HG03159 (cell line): ENCODE measurements at regions not wholly inside any gene's neighbourhood (a gene's known extent, or its start where the extent isn't known, plus 50 kb on each side); places are given as distances from the start of the nearest gene placed in this dataset.
A peak's percentile ranks its signal among the peaks of the same experiment; 100 is the strongest.

ENCODE experiments used
- ATAC-seq: cut with Tn5 transposase; IDR thresholded peaks from one replicate; pipeline ENCODE4 v1.9.1; 2021; ENCODE audit warnings: mild to moderate bottlenecking, moderate library complexity; ENCODE audit not compliant: unreplicated experiment

GRCh38 chr12:4857472-4858291, 52.0 kb upstream of the KCNA1 start:
- ATAC-seq, result peak; percentile 69

- no peak for ATAC-seq
Measured at GRCh38 chr12:4858386-4858785, 51.3 kb upstream of the KCNA1 start.

GRCh38 chr12:4859478-4860210, 50.1 kb upstream of the KCNA1 start:
- ATAC-seq, result no peak
